Glutamatergic neuron (in vitro differentiated cells): ENCODE measurements at regions not wholly inside any gene's neighbourhood (a gene's known extent, or its start where the extent isn't known, plus 50 kb on each side); places are given as distances from the start of the nearest gene placed in this dataset.

Experiments
- DNase-seq: peaks from one replicate; pipeline ENCODE4 v3.0.0; 2022
- H3K27ac Mint-ChIP-seq: one replicate; pipeline ENCODE4 v1.8.0; 2020; ENCODE audit warnings: mild to moderate bottlenecking, mixed read lengths, inconsistent platforms; ENCODE audit not compliant: unreplicated experiment
- H3K27me3 Mint-ChIP-seq: one replicate; pipeline ENCODE4 v1.8.0; 2020; ENCODE audit warnings: mild to moderate bottlenecking, moderate library complexity, mixed read lengths, inconsistent platforms; ENCODE audit not compliant: unreplicated experiment
- H3K36me3 Mint-ChIP-seq: one replicate; pipeline ENCODE4 v1.8.0; 2020; ENCODE audit warnings: mild to moderate bottlenecking, mixed read lengths, inconsistent platforms; ENCODE audit not compliant: unreplicated experiment
- H3K4me1 Mint-ChIP-seq: one replicate; pipeline ENCODE4 v1.8.0; 2020; ENCODE audit warnings: mild to moderate bottlenecking, low read depth, mixed read lengths, inconsistent platforms; ENCODE audit not compliant: unreplicated experiment
- H3K4me3 Mint-ChIP-seq: one replicate; pipeline ENCODE4 v1.8.0; 2020; ENCODE audit warnings: mild to moderate bottlenecking, mixed read lengths, inconsistent platforms; ENCODE audit not compliant: unreplicated experiment
- H3K9me3 Mint-ChIP-seq: one replicate; pipeline ENCODE4 v1.8.0; 2020; ENCODE audit warnings: mild to moderate bottlenecking, moderate library complexity, mixed read lengths, inconsistent platforms; ENCODE audit not compliant: unreplicated experiment
- CTCF ChIP-seq: fragments of 200-600 bp; sonication (generic); IDR thresholded peaks from one replicate; pipeline ENCODE4 v1.5.0; 2021; ENCODE audit not compliant: partially characterized antibody, unreplicated experiment

GRCh38 chr12:91261820-91262676 lies 79.4 kb upstream of the DCN start:
- H3K4me3 Mint-ChIP-seq = no peak overlapping the region
- H3K27me3 Mint-ChIP-seq = peaks cover 4% of the 10 kb centered on the region
- H3K36me3 Mint-ChIP-seq = no peaks in the 10 kb centered on the region
- no peaks in the 10 kb centered on the region for H3K9me3 Mint-ChIP-seq
- H3K27ac Mint-ChIP-seq = no peak overlapping the region
- H3K4me1 Mint-ChIP-seq = peaks cover 10% of the 10 kb centered on the region
- DNase-seq = no peak
- no peak for TF ChIP-seq CTCF

DNA sequence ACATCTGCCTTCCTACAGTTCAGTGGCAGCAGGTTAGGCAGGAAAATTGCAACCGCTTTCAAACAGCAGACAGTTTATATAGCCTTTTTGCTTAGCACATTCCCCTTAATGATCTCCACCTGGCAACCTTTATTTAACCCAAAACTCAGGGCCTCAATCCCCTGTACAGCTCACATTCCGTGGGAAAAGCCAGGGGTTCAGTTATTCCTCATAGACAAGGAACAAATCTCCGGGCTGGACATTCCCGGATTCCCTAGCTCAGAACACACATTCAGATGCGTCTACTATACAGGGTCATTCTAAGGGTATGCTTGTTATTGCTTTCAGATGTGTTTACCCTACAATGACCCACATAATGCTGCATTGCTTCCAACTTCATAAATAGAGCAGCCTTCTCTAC lies 73.8 kb upstream of the DCN start:
- no peak for TF ChIP-seq CTCF
- Mint-ChIP-seq H3K27ac (peak overlapping the region; percentile 44), H3K9me3 (no peaks in the 10 kb centered on the region), H3K4me1 (peaks cover 23% of the 10 kb centered on the region), H3K36me3 (no peaks in the 10 kb centered on the region), H3K27me3 (peaks cover 4% of the 10 kb centered on the region), H3K4me3 (no peak overlapping the region)
- DNase-seq = no peak

- Mint-ChIP-seq H3K4me1 (peaks cover 15% of the 10 kb centered on the region), H3K4me3 (no peak overlapping the region), H3K36me3 (no peaks in the 10 kb centered on the region), H3K27ac (no peak overlapping the region), H3K9me3 (no peaks in the 10 kb centered on the region), H3K27me3 (no peaks in the 10 kb centered on the region)
- no peak for TF ChIP-seq CTCF
- DNase-seq = no peak
Observed at GRCh38 chr12:91252341-91252740, 69.7 kb upstream of the DCN start.

- Mint-ChIP-seq H3K4me1 (no peaks in the 10 kb centered on the region), H3K9me3 (no peaks in the 10 kb centered on the region), H3K36me3 (no peaks in the 10 kb centered on the region), H3K27me3 (no peaks in the 10 kb centered on the region), H3K27ac (no peak overlapping the region), H3K4me3 (no peak overlapping the region)
- no peak for DNase-seq
- TF ChIP-seq CTCF = no peak
Observed at GRCh38 chr12:91250273-91250665, 67.7 kb upstream of the DCN start.

GRCh38 chr12:91249518-91250272 lies 67.1 kb upstream of the DCN start:
- DNase-seq = no peak
- Mint-ChIP-seq H3K4me3 (no peak overlapping the region), H3K36me3 (no peaks in the 10 kb centered on the region), H3K4me1 (no peaks in the 10 kb centered on the region), H3K9me3 (no peaks in the 10 kb centered on the region), H3K27me3 (no peaks in the 10 kb centered on the region), H3K27ac (no peak overlapping the region)
- TF ChIP-seq CTCF = no peak
